Hepatocyte (in vitro differentiated cells): ENCODE measurements at regions not wholly inside any gene's neighbourhood (a gene's known extent, or its start where the extent isn't known, plus 50 kb on each side); places are given as distances from the start of the nearest gene placed in this dataset.

Experiments
- DNase-seq: peaks from one replicate; pipeline ENCODE4 v3.0.0-alpha.2; 2016; ENCODE audit warnings: low spot score
- H2AFZ ChIP-seq: fragments of 200-600 bp; sonication (generic); 2 replicates; pipeline ENCODE4 v1.6.0; 2016; ENCODE audit warnings: antibody characterized with exemption, mild to moderate bottlenecking
- H3K27ac ChIP-seq: fragments of 200-600 bp; sonication (generic); 2 replicates; pipeline ENCODE4 v1.5.1; 2016; ENCODE audit warnings: mild to moderate bottlenecking
- H3K27me3 ChIP-seq: fragments of 200-600 bp; sonication (generic); 2 replicates; pipeline ENCODE4 v1.6.1; 2016
- H3K36me3 ChIP-seq: fragments of 200-600 bp; sonication (generic); replicated peaks from 2 replicates; pipeline ENCODE4 v1.5.1; 2016; ENCODE audit warnings: low read depth; ENCODE audit not compliant: insufficient read depth
- H3K4me1 ChIP-seq: fragments of 200-600 bp; sonication (generic); 2 replicates; pipeline ENCODE4 v1.5.1; 2016; ENCODE audit warnings: mild to moderate bottlenecking, moderate library complexity; ENCODE audit not compliant: insufficient read depth
- H3K4me2 ChIP-seq: fragments of 200-600 bp; sonication (generic); 2 replicates; pipeline ENCODE4 v1.6.0; 2016
- H3K4me3 ChIP-seq: fragments of 200-600 bp; sonication (generic); 2 replicates; pipeline ENCODE4 v1.5.1; 2016; ENCODE audit warnings: mild to moderate bottlenecking
- H3K79me2 ChIP-seq: fragments of 200-600 bp; sonication (generic); 2 replicates; pipeline ENCODE4 v1.6.0; 2017; ENCODE audit warnings: mild to moderate bottlenecking
- H3K9me2 ChIP-seq: fragments of 200-600 bp; sonication (generic); replicated peaks from 2 replicates; pipeline ENCODE4 v1.6.0; 2017; ENCODE audit warnings: mild to moderate bottlenecking; ENCODE audit not compliant: insufficient read depth
- H3K9me3 ChIP-seq: fragments of 200-600 bp; sonication (generic); 2 replicates; pipeline ENCODE4 v1.5.1; 2016; ENCODE audit warnings: low read depth, mild to moderate bottlenecking
- H4K20me1 ChIP-seq: fragments of 200-600 bp; sonication (generic); 2 replicates; pipeline ENCODE4 v1.6.0; 2016; ENCODE audit warnings: mild to moderate bottlenecking; ENCODE audit not compliant: insufficient read depth, poor library complexity, severe bottlenecking
- EZH2 ChIP-seq: fragments of 200-600 bp; sonication (generic); IDR thresholded peaks from 2 replicates; pipeline ENCODE4 v1.6.1; 2016; ENCODE audit warnings: antibody characterized with exemption, mild to moderate bottlenecking, borderline replicate concordance
- EZH2phosphoT487 ChIP-seq: fragments of 200-600 bp; sonication (generic); IDR thresholded peaks from one replicate; pipeline ENCODE4 v1.6.1; 2018; ENCODE audit warnings: antibody characterized with exemption, mild to moderate bottlenecking, low read depth, moderate library complexity; ENCODE audit not compliant: unreplicated experiment, severe bottlenecking
- WGBS: methylation state at CpG from one replicate; pipeline ENCODE4 v1.1.6; 2016; ENCODE audit warnings: low lambda C conversion rate; ENCODE audit errors: missing lambda C conversion rate; 5-methylcytosine and 5-hydroxymethylcytosine counted together
- TF ChIP-seq, protein P1 (sequence below): fragments of 200-600 bp; sonication (generic); IDR thresholded peaks from 2 replicates; pipeline ENCODE4 v1.5.1; 2016; ENCODE audit warnings: antibody characterized with exemption, mild to moderate bottlenecking; ENCODE audit not compliant: poor library complexity

DNA sequence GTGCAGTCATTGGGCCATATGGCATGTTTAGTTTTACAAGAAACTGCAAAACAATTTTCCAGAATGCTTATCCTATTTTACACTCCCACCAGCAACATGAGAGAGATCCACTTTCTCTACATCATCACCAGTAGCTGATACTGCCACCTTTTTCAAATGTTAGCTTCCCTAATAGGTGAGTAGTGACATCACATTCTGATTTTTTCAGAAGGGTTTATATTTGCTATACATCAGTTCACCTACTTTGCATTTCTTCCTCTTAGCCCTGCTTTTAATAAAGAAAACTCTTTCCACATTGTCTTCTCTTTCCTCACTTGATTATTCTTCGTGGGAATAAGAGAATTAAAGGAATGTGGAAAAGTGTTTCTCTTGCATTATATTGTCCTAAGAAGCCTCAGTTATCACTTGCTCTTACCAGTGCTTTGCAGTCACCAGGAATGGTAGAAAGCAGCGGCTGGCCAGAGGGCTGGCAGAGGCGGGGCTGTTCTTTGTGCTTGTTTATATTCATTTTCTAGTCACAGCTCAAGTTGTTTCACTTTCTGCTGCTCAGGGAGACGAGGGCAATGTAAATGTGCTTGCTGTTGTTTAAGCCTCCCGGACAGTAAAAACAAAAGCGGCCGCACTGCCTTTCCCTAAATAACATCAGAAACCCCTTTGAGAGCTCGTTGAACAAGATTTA lies 164.8 kb downstream of the HSD17B3 start:
- peak; percentile 76 for DNase-seq
- Histone ChIP-seq H3K79me2 (no peaks in the 10 kb centered on the region), H3K4me3 (no peak overlapping the region), H3K27ac (peak overlapping the region; percentile 95), H2AFZ (no peak overlapping the region), H3K27me3 (no peaks in the 10 kb centered on the region), H3K9me2 (no peaks in the 10 kb centered on the region), H3K4me2 (peak overlapping the region; percentile 70), H3K36me3 (no peaks in the 10 kb centered on the region), H3K4me1 (peaks cover 44% of the 10 kb centered on the region), H3K9me3 (no peaks in the 10 kb centered on the region), H4K20me1 (no peaks in the 10 kb centered on the region)
- TF ChIP-seq EZH2phosphoT487 (no peak), EZH2 (no peak)
- TF ChIP-seq, protein P1, sequence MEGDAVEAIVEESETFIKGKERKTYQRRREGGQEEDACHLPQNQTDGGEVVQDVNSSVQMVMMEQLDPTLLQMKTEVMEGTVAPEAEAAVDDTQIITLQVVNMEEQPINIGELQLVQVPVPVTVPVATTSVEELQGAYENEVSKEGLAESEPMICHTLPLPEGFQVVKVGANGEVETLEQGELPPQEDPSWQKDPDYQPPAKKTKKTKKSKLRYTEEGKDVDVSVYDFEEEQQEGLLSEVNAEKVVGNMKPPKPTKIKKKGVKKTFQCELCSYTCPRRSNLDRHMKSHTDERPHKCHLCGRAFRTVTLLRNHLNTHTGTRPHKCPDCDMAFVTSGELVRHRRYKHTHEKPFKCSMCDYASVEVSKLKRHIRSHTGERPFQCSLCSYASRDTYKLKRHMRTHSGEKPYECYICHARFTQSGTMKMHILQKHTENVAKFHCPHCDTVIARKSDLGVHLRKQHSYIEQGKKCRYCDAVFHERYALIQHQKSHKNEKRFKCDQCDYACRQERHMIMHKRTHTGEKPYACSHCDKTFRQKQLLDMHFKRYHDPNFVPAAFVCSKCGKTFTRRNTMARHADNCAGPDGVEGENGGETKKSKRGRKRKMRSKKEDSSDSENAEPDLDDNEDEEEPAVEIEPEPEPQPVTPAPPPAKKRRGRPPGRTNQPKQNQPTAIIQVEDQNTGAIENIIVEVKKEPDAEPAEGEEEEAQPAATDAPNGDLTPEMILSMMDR: no peak
- 20% methylated on average over 8 of the region's 8 CpGs for WGBS

DNA sequence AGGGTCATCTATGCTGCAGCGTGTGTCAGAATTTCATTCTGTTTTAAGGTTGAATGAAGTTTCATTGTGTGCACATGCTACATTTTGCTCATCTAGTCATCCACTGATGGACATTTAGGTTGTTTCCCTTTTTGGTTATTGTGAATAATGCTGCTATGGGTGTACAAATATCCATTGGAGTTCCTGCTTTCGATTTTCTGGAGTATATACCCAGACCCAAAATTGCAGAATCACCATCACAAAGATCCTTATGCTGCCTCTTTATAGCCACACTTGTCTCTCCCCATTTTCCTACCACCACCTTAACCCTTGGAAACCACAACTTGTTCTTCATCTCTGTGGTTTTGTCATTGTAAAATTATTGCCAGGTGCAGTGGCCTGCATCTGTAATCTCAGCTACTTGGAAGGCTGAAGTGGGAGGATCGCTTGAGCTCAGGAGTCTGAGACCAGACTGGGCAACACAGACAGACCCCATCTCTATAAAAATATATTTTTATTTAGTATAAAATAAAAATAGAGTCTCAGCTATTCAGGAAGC lies 166.2 kb downstream of the HSD17B3 start:
- TF ChIP-seq EZH2phosphoT487: no peak
- TF ChIP-seq EZH2: no peak
- TF ChIP-seq, protein P1: no peak
- Histone ChIP-seq H3K36me3 (no peaks in the 10 kb centered on the region), H3K4me2 (no peak overlapping the region), H4K20me1 (no peaks in the 10 kb centered on the region), H3K4me3 (no peak overlapping the region), H3K9me2 (no peaks in the 10 kb centered on the region), H3K27ac (peak overlapping the region; percentile 95), H3K4me1 (peaks cover 41% of the 10 kb centered on the region), H3K9me3 (no peaks in the 10 kb centered on the region), H2AFZ (no peak overlapping the region), H3K27me3 (no peaks in the 10 kb centered on the region), H3K79me2 (no peaks in the 10 kb centered on the region)
- no peak for DNase-seq
- 96% methylated on average over 3 of the region's 3 CpGs for WGBS

DNA sequence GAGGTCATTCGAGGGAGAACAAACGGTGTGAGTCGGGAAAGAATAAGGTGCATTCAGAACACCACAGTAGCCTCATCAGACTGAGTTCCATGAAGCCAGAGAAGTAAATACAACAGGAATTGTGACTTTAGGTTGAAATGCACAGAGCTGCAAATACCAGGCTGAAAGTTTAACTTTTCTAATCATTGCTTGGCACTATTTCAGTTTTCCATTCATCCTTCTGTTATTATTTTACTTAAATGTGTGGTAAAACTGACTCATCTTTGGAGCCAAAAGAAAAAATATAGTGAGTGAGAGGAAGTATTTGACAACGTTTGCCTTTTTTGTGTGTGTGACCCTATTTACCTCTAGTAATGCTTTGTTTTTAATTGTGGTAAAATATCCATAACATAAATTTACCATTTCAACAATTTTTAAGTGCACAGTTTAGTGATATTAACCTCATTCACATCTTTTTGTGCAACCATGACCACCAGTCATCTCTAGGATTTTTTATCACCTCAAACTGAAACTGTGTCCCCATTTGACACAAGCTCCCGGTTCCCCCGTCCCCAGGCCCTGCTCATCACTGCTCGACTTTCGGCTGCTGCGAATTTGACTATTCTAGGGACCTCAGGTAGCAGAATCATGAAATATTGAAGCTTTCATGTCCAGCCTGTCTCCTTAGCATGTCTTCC lies 166.8 kb downstream of the HSD17B3 start:
- H3K36me3 ChIP-seq: no peaks in the 10 kb centered on the region
- WGBS: 79% methylated on average over 9 of the region's 9 CpGs
- H3K9me3 ChIP-seq: no peaks in the 10 kb centered on the region
- no peak for DNase-seq
- no peak overlapping the region for H3K4me3 ChIP-seq
- peaks cover 39% of the 10 kb centered on the region for H3K4me1 ChIP-seq
- TF ChIP-seq, protein P1: no peak
- TF ChIP-seq EZH2 (no peak), EZH2phosphoT487 (no peak)
- no peaks in the 10 kb centered on the region for H4K20me1 ChIP-seq
- peak overlapping the region; percentile 56 for H3K27ac ChIP-seq
- no peak overlapping the region for H3K4me2 ChIP-seq
- no peaks in the 10 kb centered on the region for H3K79me2 ChIP-seq
- H3K27me3 ChIP-seq: no peaks in the 10 kb centered on the region
- no peak overlapping the region for H2AFZ ChIP-seq
- no peaks in the 10 kb centered on the region for H3K9me2 ChIP-seq
